ENCODE measurements at regions not wholly inside any gene's neighbourhood (a gene's known extent, or its start where the extent isn't known, plus 50 kb on each side); places are given as distances from the start of the nearest gene placed in this dataset.

DNA sequence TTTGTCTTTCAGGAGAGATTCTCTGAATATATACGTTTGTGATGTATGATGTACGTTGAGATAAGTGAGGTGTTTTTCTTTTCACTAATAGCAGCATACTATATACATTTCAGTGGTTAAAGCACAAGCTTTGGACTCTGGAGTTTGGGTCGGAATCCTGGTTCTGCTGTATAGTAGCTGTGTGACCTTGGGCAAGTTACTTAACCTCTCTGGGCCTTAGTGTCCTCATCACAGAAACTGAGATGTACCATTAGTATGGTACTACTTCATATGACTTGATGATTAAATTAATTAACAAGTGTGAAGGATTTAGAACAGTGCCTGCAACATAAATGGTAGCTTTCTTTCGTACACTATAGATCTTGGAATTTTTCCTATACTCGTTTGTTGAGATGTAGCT is 258.7 kb downstream of the CDCA7 start:
- no peaks in the 10 kb centered on the region for H3K36me3 Mint-ChIP-seq (ENCODE audit: low read depth)
- no peak for DNase-seq
- TF ChIP-seq, protein P1, sequence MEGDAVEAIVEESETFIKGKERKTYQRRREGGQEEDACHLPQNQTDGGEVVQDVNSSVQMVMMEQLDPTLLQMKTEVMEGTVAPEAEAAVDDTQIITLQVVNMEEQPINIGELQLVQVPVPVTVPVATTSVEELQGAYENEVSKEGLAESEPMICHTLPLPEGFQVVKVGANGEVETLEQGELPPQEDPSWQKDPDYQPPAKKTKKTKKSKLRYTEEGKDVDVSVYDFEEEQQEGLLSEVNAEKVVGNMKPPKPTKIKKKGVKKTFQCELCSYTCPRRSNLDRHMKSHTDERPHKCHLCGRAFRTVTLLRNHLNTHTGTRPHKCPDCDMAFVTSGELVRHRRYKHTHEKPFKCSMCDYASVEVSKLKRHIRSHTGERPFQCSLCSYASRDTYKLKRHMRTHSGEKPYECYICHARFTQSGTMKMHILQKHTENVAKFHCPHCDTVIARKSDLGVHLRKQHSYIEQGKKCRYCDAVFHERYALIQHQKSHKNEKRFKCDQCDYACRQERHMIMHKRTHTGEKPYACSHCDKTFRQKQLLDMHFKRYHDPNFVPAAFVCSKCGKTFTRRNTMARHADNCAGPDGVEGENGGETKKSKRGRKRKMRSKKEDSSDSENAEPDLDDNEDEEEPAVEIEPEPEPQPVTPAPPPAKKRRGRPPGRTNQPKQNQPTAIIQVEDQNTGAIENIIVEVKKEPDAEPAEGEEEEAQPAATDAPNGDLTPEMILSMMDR (IDR thresholded peaks at IDR 0.05): no peak
- H3K4me1 Mint-ChIP-seq (ENCODE audit: low read depth): no peaks in the 10 kb centered on the region
- H3K27me3 Mint-ChIP-seq (ENCODE audit: insufficient read depth): peaks cover 39% of the 10 kb centered on the region
- H3K4me3 Mint-ChIP-seq: no peak overlapping the region
- H3K9me3 Mint-ChIP-seq: no peaks in the 10 kb centered on the region
- H3K27ac Mint-ChIP-seq: no peak overlapping the region

DNA sequence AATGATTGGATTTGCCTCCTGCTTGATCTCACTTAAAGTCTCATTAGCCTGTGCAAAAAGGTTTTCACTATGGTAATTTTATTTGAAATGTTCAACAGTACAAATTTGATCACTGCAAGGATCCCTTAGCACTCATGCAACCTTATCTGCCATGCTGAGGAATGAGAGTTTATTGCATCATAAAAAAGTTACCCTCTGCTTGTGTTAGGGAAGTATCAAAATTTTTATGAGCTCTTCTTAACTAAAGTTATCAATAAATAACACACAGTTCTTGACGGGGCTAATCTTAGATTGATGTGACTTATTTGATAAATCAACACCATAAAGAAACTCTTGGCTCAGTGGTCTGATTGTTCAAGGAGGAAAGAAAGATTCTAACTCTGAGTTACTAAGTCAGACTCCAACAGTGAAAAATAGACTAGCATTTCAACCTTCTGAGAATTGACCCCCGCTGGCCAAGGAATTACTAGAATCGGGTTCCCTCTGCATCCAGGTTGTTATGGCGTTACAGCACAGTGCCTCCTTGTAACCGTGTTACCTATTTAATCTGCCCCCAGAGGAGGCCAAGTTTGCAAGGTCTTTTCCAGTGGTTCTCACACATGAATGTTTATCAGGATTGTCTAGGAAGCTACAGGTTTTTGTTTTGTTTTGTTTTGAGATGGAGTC is 259.7 kb downstream of the CDCA7 start:
- Mint-ChIP-seq H3K4me1 (ENCODE audit: low read depth) (no peaks in the 10 kb centered on the region), H3K9me3 (no peaks in the 10 kb centered on the region), H3K27me3 (ENCODE audit: insufficient read depth) (peaks cover 47% of the 10 kb centered on the region), H3K4me3 (no peak overlapping the region), H3K27ac (no peak overlapping the region), H3K36me3 (ENCODE audit: low read depth) (no peaks in the 10 kb centered on the region)
- TF ChIP-seq, protein P1 (IDR thresholded peaks at IDR 0.05): no peak
- no peak for DNase-seq

DNA sequence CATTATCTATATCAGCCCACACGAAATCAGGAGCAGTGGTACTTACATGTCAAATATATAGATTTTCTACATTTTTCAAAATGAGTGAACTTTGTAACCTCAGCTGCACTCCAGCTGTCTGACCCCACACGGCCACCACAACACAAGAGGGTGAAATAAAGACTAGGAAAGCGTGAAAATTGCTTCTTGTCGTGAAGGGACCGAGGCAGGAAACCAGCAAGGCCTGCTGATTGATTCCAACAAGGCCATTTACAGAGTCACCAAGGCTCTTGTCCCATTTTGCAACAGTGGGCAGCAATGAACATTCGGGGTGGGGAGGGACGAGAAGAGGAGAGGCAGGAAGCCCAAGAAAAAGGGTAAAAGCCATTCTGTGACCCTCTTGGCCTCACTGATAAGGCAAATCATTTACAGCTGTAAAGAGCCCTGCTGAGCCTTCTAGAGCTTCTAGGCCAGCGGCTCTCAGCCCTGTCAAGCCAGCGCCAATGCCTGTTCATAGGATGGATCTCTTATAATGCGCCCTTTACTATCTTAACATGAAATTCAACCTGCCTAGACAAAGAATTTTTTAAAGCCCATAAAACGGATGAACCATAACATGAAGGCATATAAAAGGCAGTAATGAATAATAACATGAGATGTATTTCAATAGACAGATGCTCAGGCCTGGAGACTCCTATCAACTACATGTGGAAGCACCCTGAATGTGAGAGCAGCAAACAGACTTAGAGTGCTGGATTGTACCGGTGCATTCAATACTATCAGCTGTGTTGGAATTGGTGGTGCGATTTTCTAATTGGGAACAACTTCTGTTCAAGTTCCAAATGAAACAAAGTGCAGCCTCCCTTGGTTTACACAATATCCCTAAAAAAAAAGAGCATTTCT is 269.0 kb downstream of the CDCA7 start:
- TF ChIP-seq, protein P1 (IDR thresholded peaks at IDR 0.05): no peak
- no peak for DNase-seq

GRCh38 chr2:173625315-173625714 is 270.6 kb downstream of the CDCA7 start:
- TF ChIP-seq, protein P1 (IDR thresholded peaks at IDR 0.05): no peak
- peaks cover 47% of the 10 kb centered on the region for H3K27me3 Mint-ChIP-seq (ENCODE audit: insufficient read depth)
- H3K27ac Mint-ChIP-seq: no peak overlapping the region
- H3K9me3 Mint-ChIP-seq: no peaks in the 10 kb centered on the region
- H3K4me1 Mint-ChIP-seq (ENCODE audit: low read depth): no peaks in the 10 kb centered on the region
- DNase-seq: no peak
- H3K4me3 Mint-ChIP-seq: no peak overlapping the region
- H3K36me3 Mint-ChIP-seq (ENCODE audit: low read depth): no peaks in the 10 kb centered on the region

More for the DNA sequence above, 269.0 kb downstream of the CDCA7 start:
- Mint-ChIP-seq H3K36me3 (ENCODE audit: low read depth) (no peaks in the 10 kb centered on the region), H3K9me3 (no peaks in the 10 kb centered on the region), H3K27me3 (ENCODE audit: insufficient read depth) (peaks cover 50% of the 10 kb centered on the region), H3K4me3 (no peak overlapping the region), H3K4me1 (ENCODE audit: low read depth) (no peaks in the 10 kb centered on the region), H3K27ac (no peak overlapping the region)

DNA sequence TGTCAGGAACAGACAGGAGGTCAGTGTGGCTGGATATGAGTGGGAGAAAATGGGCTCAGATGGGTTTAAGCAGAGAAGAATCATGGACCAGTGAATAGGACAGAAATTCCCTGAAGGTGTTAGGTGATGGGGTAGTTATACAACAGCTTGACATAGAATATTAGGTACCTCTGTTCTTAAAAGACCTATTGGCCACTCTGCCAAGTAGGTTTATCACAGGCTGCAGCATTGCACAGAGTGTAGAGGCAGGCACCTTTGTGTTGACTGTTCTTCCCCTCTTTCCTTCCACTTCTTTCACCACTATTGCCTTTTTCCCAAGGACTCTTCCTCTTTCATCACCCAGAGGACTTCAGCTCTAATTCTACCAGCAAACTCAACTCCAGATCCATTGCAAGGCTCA is 274.4 kb downstream of the CDCA7 start:
- Mint-ChIP-seq H3K27ac (no peak overlapping the region), H3K36me3 (ENCODE audit: low read depth) (no peaks in the 10 kb centered on the region), H3K4me3 (no peak overlapping the region), H3K27me3 (ENCODE audit: insufficient read depth) (peaks cover 37% of the 10 kb centered on the region), H3K9me3 (no peaks in the 10 kb centered on the region), H3K4me1 (ENCODE audit: low read depth) (peaks cover 10% of the 10 kb centered on the region)
- TF ChIP-seq, protein P1 (IDR thresholded peaks at IDR 0.05): no peak
- no peak for DNase-seq

All from HFFc6 (cell line).